Astrocyte of the cerebellum (primary cell): ENCODE measurements at regions not wholly inside any gene's neighbourhood (a gene's known extent, or its start where the extent isn't known, plus 50 kb on each side); places are given as distances from the start of the nearest gene placed in this dataset.

Experiments
- DNase-seq: peaks from one replicate; pipeline ENCODE4 v3.0.0-alpha.2; 2011; ENCODE audit warnings: low read depth
- H3K4me3 ChIP-seq: 2 replicates; pipeline ENCODE4 v1.5.1; 2011; ENCODE audit warnings: mild to moderate bottlenecking, low read depth, low read length, moderate library complexity
- in situ Hi-C: cut with HindIII; loops from 2 replicates; pipeline ENCODE4 v1.10.0; 2017; ENCODE audit warnings: low sequenced_read_pairs
- TF ChIP-seq, protein P1 (sequence below): IDR thresholded peaks from 2 replicates; pipeline ENCODE4 v1.5.1; 2012; ENCODE audit warnings: low read length, low read depth, moderate library complexity, mild to moderate bottlenecking; ENCODE audit errors: missing control alignments

DNA sequence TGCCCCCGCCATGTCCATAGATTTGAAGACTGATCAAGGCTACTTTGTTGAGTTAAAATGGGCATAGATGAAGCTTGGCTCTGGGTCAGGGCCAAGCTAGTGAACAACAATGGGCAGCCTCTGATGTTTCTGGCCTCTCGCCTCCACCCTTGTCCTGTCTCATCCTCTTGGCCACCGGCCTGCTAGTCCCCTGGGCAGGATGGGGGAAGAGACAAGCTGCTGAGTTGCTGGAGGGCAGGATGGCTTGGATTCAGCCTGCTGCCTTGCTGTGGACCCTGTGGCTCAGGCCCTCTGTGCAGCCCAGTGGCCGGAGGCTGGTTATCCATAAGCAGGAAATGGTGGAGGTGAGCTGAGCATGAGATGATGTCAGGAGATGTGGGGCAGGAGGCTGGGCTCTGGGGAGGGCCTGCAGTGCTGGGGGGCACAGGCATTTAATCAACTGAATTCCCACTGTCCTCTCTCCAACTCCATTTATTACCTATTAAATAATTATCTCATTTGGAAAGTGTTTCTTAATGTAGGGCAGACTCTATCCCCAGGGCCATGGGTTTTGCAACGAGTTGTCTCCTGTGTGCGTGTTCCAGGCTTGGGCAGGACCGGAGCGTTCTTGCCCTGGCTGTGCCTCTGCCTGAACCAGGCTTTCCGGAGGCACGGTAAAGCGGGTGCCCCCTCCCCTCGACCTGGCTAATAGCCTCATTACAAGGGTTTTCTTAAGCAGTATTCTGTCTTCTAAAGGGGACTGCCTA, 122.9 kb downstream of the GLI2 start:
- in situ Hi-C loops = no loop called here
- TF ChIP-seq, protein P1, sequence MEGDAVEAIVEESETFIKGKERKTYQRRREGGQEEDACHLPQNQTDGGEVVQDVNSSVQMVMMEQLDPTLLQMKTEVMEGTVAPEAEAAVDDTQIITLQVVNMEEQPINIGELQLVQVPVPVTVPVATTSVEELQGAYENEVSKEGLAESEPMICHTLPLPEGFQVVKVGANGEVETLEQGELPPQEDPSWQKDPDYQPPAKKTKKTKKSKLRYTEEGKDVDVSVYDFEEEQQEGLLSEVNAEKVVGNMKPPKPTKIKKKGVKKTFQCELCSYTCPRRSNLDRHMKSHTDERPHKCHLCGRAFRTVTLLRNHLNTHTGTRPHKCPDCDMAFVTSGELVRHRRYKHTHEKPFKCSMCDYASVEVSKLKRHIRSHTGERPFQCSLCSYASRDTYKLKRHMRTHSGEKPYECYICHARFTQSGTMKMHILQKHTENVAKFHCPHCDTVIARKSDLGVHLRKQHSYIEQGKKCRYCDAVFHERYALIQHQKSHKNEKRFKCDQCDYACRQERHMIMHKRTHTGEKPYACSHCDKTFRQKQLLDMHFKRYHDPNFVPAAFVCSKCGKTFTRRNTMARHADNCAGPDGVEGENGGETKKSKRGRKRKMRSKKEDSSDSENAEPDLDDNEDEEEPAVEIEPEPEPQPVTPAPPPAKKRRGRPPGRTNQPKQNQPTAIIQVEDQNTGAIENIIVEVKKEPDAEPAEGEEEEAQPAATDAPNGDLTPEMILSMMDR = no peak
- no peak for DNase-seq
- H3K4me3 ChIP-seq = no peak overlapping the region

- TF ChIP-seq, protein P1 = no peak
- no peak for DNase-seq
- no peak overlapping the region for H3K4me3 ChIP-seq
- in situ Hi-C loops = no loop called here
These were observed 123.5 kb downstream of the GLI2 start for GRCh38 chr2:120859128-120859527.

DNA sequence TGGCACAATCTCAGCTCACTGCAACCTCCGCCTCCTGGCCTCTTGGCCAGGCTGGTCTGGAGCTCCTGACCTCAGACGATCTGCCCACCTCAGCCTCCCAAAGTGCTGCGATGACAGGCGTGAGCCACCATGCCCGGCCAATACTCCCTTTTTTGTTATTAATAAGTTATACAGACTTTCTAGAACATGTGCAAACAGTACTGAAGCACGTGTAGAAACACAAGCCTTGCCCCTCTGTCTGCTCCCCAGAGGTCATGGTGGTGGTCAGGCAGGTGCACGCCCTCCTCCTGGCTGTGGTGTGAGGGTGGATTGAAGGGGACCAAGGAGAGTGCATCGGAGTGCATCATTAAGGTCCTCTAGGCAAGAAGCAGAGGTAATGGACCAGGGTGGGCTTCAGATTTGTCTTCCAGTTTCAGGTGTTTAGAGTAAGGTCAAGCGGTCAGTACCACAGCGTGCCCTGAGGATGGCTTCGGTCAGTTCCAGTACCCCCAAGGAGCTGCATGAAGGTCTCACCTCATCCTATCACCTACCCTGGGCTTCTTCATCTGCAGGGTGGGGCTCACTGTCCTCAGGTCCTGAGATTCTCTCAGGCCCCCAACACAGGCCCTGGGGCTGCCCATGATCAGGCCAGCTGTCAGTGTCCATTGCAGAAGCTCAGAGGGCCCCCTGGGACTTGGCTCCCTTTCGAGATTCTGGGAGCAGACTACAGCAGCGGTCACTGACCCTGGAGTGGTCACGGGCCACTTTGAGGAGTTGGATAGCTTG, 124.3 kb downstream of the GLI2 start:
- TF ChIP-seq, protein P1 = no peak
- no peak for DNase-seq
- no peak overlapping the region for H3K4me3 ChIP-seq
- in situ Hi-C loops = no loop called here

DNA sequence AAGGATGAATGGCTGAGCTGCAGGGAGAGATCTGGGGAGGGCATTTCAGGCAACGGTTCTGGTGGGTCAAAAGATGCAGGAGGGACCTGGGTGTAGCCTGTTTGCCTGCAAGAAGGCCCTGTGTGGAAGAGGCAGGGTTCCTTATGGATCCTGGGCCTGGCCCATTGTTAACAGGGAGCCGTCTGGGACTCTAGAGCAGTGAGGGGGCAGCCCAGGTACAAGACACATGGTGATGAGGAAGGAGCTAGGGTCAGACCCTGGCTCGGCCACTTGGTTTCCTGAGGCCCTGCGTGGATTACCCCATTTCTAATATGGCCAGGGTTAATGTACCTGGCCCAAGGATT, 124.9 kb downstream of the GLI2 start:
- in situ Hi-C loops = no loop called here
- no peak for DNase-seq

GRCh38 chr2:120861191-120861575, 125.5 kb downstream of the GLI2 start:
- H3K4me3 ChIP-seq = no peak overlapping the region
- TF ChIP-seq, protein P1 = no peak
- in situ Hi-C loops = no loop called here
- no peak for DNase-seq

More for the DNA sequence above, 124.9 kb downstream of the GLI2 start:
- TF ChIP-seq, protein P1 = no peak
- H3K4me3 ChIP-seq = no peak overlapping the region

DNA sequence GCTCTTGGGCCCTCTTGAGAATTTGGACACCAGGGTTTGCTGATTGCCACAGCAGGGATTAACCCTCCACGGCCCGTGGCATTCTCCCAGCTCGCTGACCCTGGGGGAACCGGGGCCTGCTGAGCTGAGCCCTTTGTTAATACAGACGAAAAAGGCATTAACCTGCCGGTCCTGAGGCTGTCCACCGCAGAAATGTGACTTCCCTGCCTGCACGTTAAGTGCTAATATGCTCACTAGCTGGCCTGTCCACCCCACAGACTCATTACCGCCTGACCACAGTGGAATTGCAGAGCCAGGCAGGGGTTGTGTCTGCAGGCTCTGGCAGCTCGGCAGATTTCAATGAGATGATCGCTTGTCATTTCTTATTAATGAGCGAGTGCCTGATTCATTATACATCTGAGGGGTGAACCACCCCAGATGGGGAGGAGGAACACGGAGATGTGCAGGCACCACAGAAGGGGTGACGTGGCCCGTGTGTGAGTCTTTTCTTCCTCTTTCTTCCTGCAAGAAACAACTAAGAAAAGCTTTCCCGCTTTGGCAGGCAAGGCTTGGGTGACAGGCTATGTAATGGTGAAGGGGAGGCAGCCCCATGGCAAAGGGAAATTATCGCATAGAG, 126.0 kb downstream of the GLI2 start:
- in situ Hi-C loops = no loop called here
- no peak overlapping the region for H3K4me3 ChIP-seq
- peak; percentile 69 for DNase-seq
- TF ChIP-seq, protein P1 = no peak
